Fibroblast of lung (primary cell): ENCODE measurements at regions not wholly inside any gene's neighbourhood (a gene's known extent, or its start where the extent isn't known, plus 50 kb on each side); places are given as distances from the start of the nearest gene placed in this dataset.

Source experiments
- CTCF ChIP-seq, 2 donors: IDR thresholded peaks in 1 of 2; conservative IDR thresholded peaks in 1 of 2; 1 replicate in 1 of 2; 2 replicates in 1 of 2; pipeline ENCODE4 v1.5.1; 2011 to 2012; ENCODE audit warnings: low read length in 2 of 2, control low read depth in 1 of 2, inconsistent platforms in 1 of 2, low read depth in 1 of 2, mild to moderate bottlenecking in 1 of 2
- EZH2 ChIP-seq: IDR thresholded peaks from 2 replicates; pipeline ENCODE4 v1.5.1; 2012; ENCODE audit warnings: low read length, control low read depth, mild to moderate bottlenecking; ENCODE audit errors: missing control alignments

GRCh38 chr17:37820995-37821713 lies 76.3 kb upstream of the HNF1B start:
- TF ChIP-seq CTCF (conservative IDR thresholded peaks at IDR 0.05 in 1 of 2, IDR thresholded peaks at IDR 0.05 in 1 of 2; ENCODE audit: low read depth in 1 of 2, low read length in 2 of 2): no peak
- no peak for TF ChIP-seq EZH2
